ENCODE measurements at regions not wholly inside any gene's neighbourhood (a gene's known extent, or its start where the extent isn't known, plus 50 kb on each side); places are given as distances from the start of the nearest gene placed in this dataset.
A peak's percentile ranks its signal among the peaks of the same experiment; 100 is the strongest.

- no peak overlapping the region for H3K4me3 ChIP-seq (ENCODE audit: low read length)
- TF ChIP-seq ZNF274 (IDR thresholded peaks at IDR 0.05; ENCODE audit: low read depth, low read length): no peak
Observed at GRCh38 chr10:65534771-65535170, 1391.1 kb upstream of the LRRTM3 start.

GRCh38 chr10:65544756-65545155, 1381.1 kb upstream of the LRRTM3 start:
- TF ChIP-seq ZNF274 (IDR thresholded peaks at IDR 0.05; ENCODE audit: low read depth, low read length): no peak
- H3K4me3 ChIP-seq (ENCODE audit: low read length): no peak overlapping the region

DNA sequence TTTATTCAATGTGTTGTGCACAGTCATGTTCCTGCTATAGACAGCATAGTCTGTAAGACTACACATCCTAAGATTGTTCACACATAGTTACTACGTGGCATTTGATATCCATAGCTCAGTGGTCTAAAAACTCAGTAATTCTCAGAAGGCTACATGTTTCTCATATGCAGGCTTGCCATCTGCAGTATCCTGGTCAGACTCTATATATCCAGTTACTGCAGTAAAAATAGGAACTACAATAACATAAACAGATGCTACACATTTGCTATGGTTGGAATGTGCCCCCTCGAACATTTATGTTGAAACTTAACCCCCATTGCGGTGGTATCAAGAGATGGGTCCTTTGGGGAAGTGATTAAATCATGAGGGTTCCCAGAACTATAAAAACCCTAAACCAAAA, 1377.8 kb upstream of the LRRTM3 start:
- no peak for TF ChIP-seq ZNF274 (IDR thresholded peaks at IDR 0.05; ENCODE audit: low read depth, low read length)
- no peak overlapping the region for H3K4me3 ChIP-seq (ENCODE audit: low read length)

DNA sequence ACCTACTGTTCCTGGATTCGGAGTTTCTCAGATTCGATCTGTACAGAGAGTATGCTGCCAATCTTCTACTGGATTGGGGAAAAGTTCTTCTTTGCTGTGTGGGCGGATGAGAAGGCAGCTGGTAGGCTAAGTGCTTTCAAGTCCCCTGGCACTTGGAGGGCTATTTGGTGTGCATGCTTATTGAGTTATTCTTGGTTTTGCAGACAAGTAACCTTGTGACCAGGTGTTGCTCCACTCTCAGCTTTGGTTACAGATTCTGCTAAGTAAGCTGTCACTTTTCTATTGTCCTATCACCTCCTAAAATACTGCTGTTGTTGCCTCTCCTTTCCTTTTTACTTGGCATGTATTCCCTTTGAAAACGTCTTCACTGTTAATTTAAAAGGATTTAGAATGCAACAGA, 1375.1 kb upstream of the LRRTM3 start:
- H3K4me3 ChIP-seq (ENCODE audit: low read length): no peak overlapping the region
- no peak for TF ChIP-seq ZNF274 (IDR thresholded peaks at IDR 0.05; ENCODE audit: low read depth, low read length)

GRCh38 chr10:65555192-65555591, 1370.6 kb upstream of the LRRTM3 start:
- TF ChIP-seq ZNF274 (IDR thresholded peaks at IDR 0.05; ENCODE audit: low read depth, low read length): no peak
- no peak overlapping the region for H3K4me3 ChIP-seq (ENCODE audit: low read length)

DNA sequence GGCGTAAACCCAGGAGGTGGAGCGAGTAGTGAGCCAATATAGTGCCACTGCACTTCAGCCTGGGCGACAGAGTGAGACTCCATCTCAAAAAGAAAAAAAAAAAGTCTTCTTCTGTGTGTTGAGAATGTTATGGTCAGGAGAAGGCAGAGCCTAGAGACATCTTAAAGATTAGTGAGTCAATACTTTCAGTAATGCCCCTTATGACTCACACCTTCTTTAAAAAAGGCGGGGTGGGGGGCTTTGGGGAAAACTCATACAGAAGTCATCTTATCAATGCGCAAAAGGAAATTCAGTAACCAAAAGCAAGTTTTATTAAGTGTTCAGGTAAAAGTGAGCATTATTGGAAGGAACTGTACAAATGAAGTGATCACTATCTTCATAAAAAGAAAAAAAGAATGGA, 1369.8 kb upstream of the LRRTM3 start:
- no peak for TF ChIP-seq ZNF274 (IDR thresholded peaks at IDR 0.05; ENCODE audit: low read depth, low read length)
- H3K4me3 ChIP-seq (ENCODE audit: low read length): no peak overlapping the region

DNA sequence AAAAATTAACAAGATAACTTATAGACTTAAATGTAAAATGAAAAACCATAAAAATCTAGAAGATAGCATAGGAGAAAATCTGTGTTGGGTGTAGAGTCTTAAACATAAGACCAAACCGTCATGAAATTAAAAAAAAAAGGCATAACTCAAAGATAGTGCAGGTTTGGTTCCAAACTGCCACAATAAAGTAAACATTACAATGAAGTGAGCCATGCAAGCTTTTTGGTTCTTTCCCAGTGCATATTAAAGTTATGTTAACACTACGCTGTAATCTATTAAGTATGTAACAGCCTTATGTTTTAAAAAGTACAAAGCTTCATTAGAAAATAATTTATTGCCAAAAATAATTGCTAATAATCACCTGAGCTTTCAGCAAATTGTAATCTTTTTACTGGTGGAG, 1366.5 kb upstream of the LRRTM3 start:
- no peak for TF ChIP-seq ZNF274 (IDR thresholded peaks at IDR 0.05; ENCODE audit: low read depth, low read length)
- no peak overlapping the region for H3K4me3 ChIP-seq (ENCODE audit: low read length)

DNA sequence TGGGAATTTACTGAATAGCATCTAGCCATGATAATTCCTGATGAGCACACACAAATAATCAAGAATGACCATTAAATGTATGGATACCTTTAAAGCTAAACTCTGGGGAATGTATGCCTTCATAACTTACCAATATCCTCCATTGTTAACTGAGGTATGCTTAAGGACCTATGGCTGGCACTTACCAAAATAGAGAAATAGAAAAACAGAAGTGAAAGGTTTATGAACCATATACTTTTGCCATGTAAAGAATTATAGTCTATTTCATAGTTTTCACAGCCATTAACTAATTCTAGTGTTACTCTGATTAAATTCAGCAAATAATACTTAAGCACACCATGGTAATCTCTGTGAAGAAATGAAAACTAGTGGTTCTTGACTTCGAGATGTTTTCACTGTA, 1360.6 kb upstream of the LRRTM3 start:
- TF ChIP-seq ZNF274 (IDR thresholded peaks at IDR 0.05; ENCODE audit: low read depth, low read length): no peak
- H3K4me3 ChIP-seq (ENCODE audit: low read length): no peak overlapping the region

- TF ChIP-seq ZNF274 (IDR thresholded peaks at IDR 0.05; ENCODE audit: low read depth, low read length): no peak
- no peak overlapping the region for H3K4me3 ChIP-seq (ENCODE audit: low read length)
Observed at GRCh38 chr10:65566906-65567305, 1358.9 kb upstream of the LRRTM3 start.

GRCh38 chr10:65570143-65571010, 1355.5 kb upstream of the LRRTM3 start:
- H3K4me3 ChIP-seq (ENCODE audit: low read length): peak overlapping the region; percentile 60
- TF ChIP-seq ZNF274 (IDR thresholded peaks at IDR 0.05; ENCODE audit: low read depth, low read length): no peak

DNA sequence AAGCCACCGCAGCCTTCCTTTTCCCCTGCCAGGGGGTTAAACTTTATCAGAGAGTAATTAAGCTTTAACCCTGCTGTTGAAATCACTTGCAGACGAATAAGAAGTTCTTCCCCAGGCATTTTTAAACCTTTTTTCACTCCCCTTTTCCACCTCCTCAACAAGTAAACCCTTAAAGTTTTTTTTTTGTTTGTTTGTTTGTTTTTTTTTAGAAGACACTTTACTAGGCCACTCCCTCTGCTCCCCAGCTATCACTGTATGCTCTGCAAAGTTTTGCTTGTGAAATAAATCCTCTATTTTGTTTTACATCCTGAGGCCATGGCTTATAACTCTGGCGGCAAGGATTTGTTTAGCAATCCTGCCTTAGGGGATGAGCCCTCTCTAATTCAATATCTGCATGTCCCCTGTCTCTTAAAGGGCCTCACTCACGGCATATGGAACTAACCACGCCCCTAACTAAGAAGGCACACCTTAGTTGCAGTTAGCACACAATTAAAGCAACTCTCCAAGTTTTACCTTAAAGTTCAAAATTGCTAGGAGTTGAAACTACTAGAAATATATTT, 1354.7 kb upstream of the LRRTM3 start:
- H3K4me3 ChIP-seq (ENCODE audit: low read length): peak overlapping the region; percentile 60
- no peak for TF ChIP-seq ZNF274 (IDR thresholded peaks at IDR 0.05; ENCODE audit: low read depth, low read length)

DNA sequence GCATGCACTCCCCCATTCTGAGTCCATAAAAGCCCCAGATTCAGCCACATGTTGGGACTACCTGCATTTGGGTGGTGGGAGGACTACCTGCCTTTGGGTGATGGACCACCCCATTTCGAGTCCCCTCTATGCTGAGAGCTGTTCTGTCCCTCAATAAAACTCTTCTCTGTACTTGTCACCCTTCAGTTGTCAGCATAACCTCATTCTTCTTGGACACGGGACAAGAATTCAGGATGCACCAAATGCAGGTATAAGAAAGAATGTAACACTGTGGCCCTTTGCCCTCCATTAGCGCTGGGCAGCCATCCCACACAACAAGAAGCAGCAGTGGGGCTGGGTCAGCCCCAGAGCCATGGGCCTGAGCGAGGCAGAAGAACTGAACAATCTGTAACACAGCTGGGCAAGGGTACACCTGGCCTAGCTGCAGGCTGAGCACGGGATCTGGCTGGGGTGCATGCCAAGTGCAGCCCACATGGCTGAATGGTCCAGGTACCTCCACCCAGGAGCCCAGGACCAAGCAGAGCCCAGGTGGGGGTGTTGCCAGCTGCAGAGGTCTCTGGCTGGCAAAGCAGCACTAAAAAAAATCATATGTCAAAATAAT, 1344.3 kb upstream of the LRRTM3 start:
- TF ChIP-seq ZNF274 (IDR thresholded peaks at IDR 0.05; ENCODE audit: low read depth, low read length): no peak
- no peak overlapping the region for H3K4me3 ChIP-seq (ENCODE audit: low read length)

GRCh38 chr10:65602182-65602865, 1323.5 kb upstream of the LRRTM3 start:
- H3K4me3 ChIP-seq (ENCODE audit: low read length): no peak overlapping the region
- TF ChIP-seq ZNF274 (IDR thresholded peaks at IDR 0.05; ENCODE audit: low read depth, low read length): no peak

- TF ChIP-seq ZNF274 (IDR thresholded peaks at IDR 0.05; ENCODE audit: low read depth, low read length): no peak
- no peak overlapping the region for H3K4me3 ChIP-seq (ENCODE audit: low read length)
Observed at GRCh38 chr10:65611592-65611991, 1314.2 kb upstream of the LRRTM3 start.

Measured in GM08714 (cell line).